ENCODE measurements at regions not wholly inside any gene's neighbourhood (a gene's known extent, or its start where the extent isn't known, plus 50 kb on each side); places are given as distances from the start of the nearest gene placed in this dataset.

- TF ChIP-seq CTCF (IDR thresholded peaks at IDR 0.05) (no peak), POLR2AphosphoS5 (IDR thresholded peaks at IDR 0.05) (no peak)
These were observed 250.7 kb upstream of the ZNF32 start for GRCh38 chr10:43899224-43899959.
